HL-60 (cell line): ENCODE measurements at regions not wholly inside any gene's neighbourhood (a gene's known extent, or its start where the extent isn't known, plus 50 kb on each side); places are given as distances from the start of the nearest gene placed in this dataset.

Experiments
- GABPA ChIP-seq: IDR thresholded peaks from 2 replicates; pipeline ENCODE4 v1.6.1; 2012; ENCODE audit warnings: low read depth
- POLR2AphosphoS5 ChIP-seq: IDR thresholded peaks from 2 replicates; pipeline ENCODE4 v1.6.1; 2012; ENCODE audit warnings: low read depth
- SPI1 ChIP-seq: IDR thresholded peaks from 2 replicates; pipeline ENCODE4 v1.6.1; 2012; ENCODE audit warnings: low read depth, mild to moderate bottlenecking, borderline replicate concordance
- TF ChIP-seq, protein P1 (sequence below): IDR thresholded peaks from one replicate; pipeline ENCODE4 v1.5.1; 2011; ENCODE audit warnings: low read length, control low read depth, inconsistent platforms; ENCODE audit not compliant: insufficient read depth

DNA sequence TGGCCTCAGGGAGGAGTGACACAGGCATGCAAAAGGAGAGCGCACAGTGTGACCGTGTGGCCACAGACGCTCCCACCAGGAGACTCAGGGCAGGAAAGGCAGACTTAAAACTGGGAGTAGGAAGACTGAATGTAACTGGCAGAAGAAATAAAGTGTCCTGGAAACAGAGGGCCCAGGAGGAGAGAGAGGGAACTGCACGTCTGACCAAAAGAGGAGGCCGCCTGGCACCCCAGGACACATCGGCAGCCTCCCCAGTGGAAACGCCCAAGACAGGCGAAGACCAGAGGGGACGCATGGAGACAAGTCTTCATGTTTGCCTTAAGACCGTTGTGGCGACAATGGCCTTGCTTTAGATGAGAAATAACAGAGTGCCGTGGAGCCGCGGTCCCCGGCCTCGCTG lies 163.6 kb upstream of the ALKAL2 start:
- TF ChIP-seq, protein P1, sequence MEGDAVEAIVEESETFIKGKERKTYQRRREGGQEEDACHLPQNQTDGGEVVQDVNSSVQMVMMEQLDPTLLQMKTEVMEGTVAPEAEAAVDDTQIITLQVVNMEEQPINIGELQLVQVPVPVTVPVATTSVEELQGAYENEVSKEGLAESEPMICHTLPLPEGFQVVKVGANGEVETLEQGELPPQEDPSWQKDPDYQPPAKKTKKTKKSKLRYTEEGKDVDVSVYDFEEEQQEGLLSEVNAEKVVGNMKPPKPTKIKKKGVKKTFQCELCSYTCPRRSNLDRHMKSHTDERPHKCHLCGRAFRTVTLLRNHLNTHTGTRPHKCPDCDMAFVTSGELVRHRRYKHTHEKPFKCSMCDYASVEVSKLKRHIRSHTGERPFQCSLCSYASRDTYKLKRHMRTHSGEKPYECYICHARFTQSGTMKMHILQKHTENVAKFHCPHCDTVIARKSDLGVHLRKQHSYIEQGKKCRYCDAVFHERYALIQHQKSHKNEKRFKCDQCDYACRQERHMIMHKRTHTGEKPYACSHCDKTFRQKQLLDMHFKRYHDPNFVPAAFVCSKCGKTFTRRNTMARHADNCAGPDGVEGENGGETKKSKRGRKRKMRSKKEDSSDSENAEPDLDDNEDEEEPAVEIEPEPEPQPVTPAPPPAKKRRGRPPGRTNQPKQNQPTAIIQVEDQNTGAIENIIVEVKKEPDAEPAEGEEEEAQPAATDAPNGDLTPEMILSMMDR, result no peak
- TF ChIP-seq SPI1 (no peak), GABPA (no peak), POLR2AphosphoS5 (no peak)
